AG10803 (cell line): ENCODE measurements at regions not wholly inside any gene's neighbourhood (a gene's known extent, or its start where the extent isn't known, plus 50 kb on each side); places are given as distances from the start of the nearest gene placed in this dataset.

ENCODE experiments used
- DNase-seq: peaks from one replicate; pipeline ENCODE4 v3.0.0; 2010; ENCODE audit warnings: low read depth
- H3K4me3 ChIP-seq: 2 replicates; pipeline ENCODE4 v1.5.1; 2011; ENCODE audit warnings: mild to moderate bottlenecking, low read length, control low read depth
- TF ChIP-seq, protein P1 (sequence below): conservative IDR thresholded peaks from 2 replicates; pipeline ENCODE4 v1.5.1; 2011; ENCODE audit warnings: mild to moderate bottlenecking, low read length, control low read depth, inconsistent platforms

DNA sequence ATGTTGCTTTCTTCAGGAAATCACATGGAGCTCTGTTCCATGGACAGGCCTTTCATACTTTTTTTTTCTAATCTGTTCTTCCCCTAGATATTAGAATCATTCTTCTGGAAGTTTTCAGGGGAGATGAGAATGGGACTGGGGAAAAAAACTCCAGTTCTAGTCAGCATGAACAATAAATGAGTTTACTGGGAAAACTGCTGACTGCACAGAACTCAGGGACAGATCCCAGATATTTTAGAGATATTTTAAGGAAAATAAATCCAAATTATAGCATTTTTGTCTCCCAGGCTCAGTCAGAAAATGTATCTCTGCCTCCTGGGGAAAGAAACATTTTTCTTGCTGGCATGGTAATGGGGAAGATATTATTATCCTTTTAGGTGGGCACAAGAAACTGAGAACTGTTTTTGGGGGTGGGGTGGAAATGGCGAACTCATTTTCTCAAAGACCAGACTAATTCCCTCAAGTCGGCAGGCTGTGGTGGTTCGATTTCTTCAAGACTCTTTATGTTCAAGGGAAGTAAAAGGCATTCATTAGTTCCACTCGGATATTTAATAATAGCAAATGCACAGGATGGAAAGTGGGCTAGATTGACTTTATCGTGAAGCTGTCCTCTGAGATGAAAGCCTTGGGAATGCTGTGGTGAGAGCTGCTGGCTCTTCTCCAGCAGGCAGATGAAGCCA is 157.5 kb downstream of the ADRA2A start:
- DNase-seq: no peak
- H3K4me3 ChIP-seq: no peak overlapping the region
- TF ChIP-seq, protein P1, sequence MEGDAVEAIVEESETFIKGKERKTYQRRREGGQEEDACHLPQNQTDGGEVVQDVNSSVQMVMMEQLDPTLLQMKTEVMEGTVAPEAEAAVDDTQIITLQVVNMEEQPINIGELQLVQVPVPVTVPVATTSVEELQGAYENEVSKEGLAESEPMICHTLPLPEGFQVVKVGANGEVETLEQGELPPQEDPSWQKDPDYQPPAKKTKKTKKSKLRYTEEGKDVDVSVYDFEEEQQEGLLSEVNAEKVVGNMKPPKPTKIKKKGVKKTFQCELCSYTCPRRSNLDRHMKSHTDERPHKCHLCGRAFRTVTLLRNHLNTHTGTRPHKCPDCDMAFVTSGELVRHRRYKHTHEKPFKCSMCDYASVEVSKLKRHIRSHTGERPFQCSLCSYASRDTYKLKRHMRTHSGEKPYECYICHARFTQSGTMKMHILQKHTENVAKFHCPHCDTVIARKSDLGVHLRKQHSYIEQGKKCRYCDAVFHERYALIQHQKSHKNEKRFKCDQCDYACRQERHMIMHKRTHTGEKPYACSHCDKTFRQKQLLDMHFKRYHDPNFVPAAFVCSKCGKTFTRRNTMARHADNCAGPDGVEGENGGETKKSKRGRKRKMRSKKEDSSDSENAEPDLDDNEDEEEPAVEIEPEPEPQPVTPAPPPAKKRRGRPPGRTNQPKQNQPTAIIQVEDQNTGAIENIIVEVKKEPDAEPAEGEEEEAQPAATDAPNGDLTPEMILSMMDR: no peak

DNA sequence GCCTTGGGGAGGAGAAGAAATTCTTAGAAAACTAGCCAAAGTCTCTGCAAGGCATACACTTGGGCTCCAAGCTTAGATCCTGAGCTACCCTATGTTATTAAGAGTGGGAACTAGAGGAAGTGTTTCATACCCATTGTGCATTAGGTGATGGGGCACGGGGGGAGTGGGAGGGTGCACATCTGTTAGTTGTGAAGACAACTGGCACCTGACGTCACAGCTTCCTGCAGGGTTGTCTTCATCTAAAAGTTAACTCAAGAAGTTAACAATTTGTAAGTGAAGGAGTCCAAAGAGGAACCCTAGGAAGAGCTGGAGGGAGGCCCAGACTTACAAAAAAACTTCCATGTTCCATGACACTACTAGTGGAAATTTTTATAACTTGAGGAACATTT is 158.1 kb downstream of the ADRA2A start:
- TF ChIP-seq, protein P1: no peak
- no peak overlapping the region for H3K4me3 ChIP-seq
- no peak for DNase-seq

- no peak overlapping the region for H3K4me3 ChIP-seq
- no peak for DNase-seq
- TF ChIP-seq, protein P1: no peak
These were observed 163.5 kb downstream of the ADRA2A start for GRCh38 chr10:111240348-111240747.

GRCh38 chr10:111243126-111243525 is 166.3 kb downstream of the ADRA2A start:
- no peak overlapping the region for H3K4me3 ChIP-seq
- no peak for DNase-seq
- TF ChIP-seq, protein P1: no peak

DNA sequence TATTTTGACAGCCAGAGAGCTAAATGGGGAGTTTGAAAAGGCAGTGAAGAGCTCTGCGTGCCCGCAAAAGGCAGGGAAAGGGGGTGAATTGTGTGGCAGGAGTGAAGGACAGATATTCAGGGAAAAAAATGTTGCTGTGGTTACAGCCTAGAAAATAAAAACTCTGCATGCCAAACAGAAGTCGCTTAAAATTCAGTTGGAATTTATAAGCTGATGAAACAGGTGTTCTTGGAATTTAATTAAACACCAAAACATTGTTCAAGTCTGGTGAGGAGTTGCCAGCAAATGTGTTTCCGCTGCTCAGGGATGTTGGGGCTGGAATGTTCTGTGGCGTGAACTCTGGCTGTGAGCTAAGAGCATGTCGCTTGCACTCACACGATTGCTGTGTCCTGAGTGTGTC is 169.3 kb downstream of the ADRA2A start:
- peak; percentile 11 for DNase-seq
- TF ChIP-seq, protein P1: no peak
- H3K4me3 ChIP-seq: no peak overlapping the region

GRCh38 chr10:111246814-111247452 is 170.1 kb downstream of the ADRA2A start:
- no peak for DNase-seq
- TF ChIP-seq, protein P1: no peak
- H3K4me3 ChIP-seq: no peak overlapping the region

- TF ChIP-seq, protein P1: no peak
- peak; percentile 17 for DNase-seq
- no peak overlapping the region for H3K4me3 ChIP-seq
These were observed 171.1 kb downstream of the ADRA2A start for GRCh38 chr10:111247781-111248389.
